Vagina (tissue), 2 donors: ENCODE measurements at regions not wholly inside any gene's neighbourhood (a gene's known extent, or its start where the extent isn't known, plus 50 kb on each side); places are given as distances from the start of the nearest gene placed in this dataset.

Experiments used
- DNase-seq, 2 donors: peaks; one replicate each; pipeline ENCODE4 v3.0.0-alpha.2; 2017; ENCODE audit errors: extremely low spot score in 2 of 2
- H3K27ac ChIP-seq: fragments of 200-600 bp; sonication (generic); one replicate; pipeline ENCODE4 v1.5.1; 2019
- H3K27me3 ChIP-seq: fragments of 200-600 bp; sonication (generic); one replicate; pipeline ENCODE4 v1.5.1; 2019
- H3K36me3 ChIP-seq, 2 donors: fragments of 200-600 bp; sonication (generic); one replicate each; pipeline ENCODE4 v1.5.1; 2017 to 2019
- H3K4me1 ChIP-seq: fragments of 200-600 bp; sonication (generic); one replicate; pipeline ENCODE4 v1.5.1; 2019
- H3K4me3 ChIP-seq, 2 donors: fragments of 200-600 bp; sonication (generic); 1 replicate in 1 of 2; 2 replicates in 1 of 2; pipeline ENCODE4 v1.5.1; 2016 to 2019
- H3K9me3 ChIP-seq: fragments of 200-600 bp; sonication (generic); one replicate; pipeline ENCODE4 v1.5.1; 2019
- CTCF ChIP-seq, 3 experiments: fragments of 450-650 bp in 2 of 3; fragments of 200-600 bp in 1 of 3; sonication (generic) in 1 of 3; IDR thresholded peaks; one replicate each; pipeline ENCODE4 v1.5.1; 2017 to 2019; ENCODE audit warnings: antibody characterized with exemption in 3 of 3, mild to moderate bottlenecking in 2 of 3, moderate library complexity in 2 of 3
- POLR2A ChIP-seq, 2 donors: fragments of 450-650 bp; IDR thresholded peaks; one replicate each; pipeline ENCODE4 v1.6.1; 2017; ENCODE audit warnings: antibody characterized with exemption in 2 of 2, mild to moderate bottlenecking in 2 of 2, moderate library complexity in 2 of 2
- POLR2AphosphoS5 ChIP-seq, 2 donors: sonication (generic); formaldehyde crosslinking; IDR thresholded peaks; one replicate each; pipeline ENCODE4 v1.9.0; 2017; ENCODE audit warnings: antibody characterized with exemption in 2 of 2, mild to moderate bottlenecking in 2 of 2, low read depth in 1 of 2; ENCODE audit not compliant: insufficient read depth in 1 of 2
- intact Hi-C: fragments of 100-400 bp; cut with DNase I; formaldehyde crosslinking; loops from one replicate; pipeline ENCODE4 v1.15.1; 2023

GRCh38 chr13:86825410-86825809 lies 845.8 kb upstream of the SLITRK5 start:
- no peak for DNase-seq
- no peak overlapping the region for H3K27ac ChIP-seq
- intact Hi-C loops: no loop called here
- TF ChIP-seq CTCF (IDR thresholded peaks at IDR 0.05) (no peak), POLR2A (IDR thresholded peaks at IDR 0.05) (no peak), POLR2AphosphoS5 (IDR thresholded peaks at IDR 0.05; ENCODE audit: insufficient read depth in 1 of 2, low read depth in 1 of 2) (no peak)
- H3K27me3 ChIP-seq: no peaks in the 10 kb centered on the region
- H3K4me1 ChIP-seq: no peaks in the 10 kb centered on the region
- H3K4me3 ChIP-seq: no peak overlapping the region
- H3K36me3 ChIP-seq: no peaks in the 10 kb centered on the region
- no peaks in the 10 kb centered on the region for H3K9me3 ChIP-seq

- intact Hi-C loops: no loop called here
- TF ChIP-seq CTCF (IDR thresholded peaks at IDR 0.05) (no peak), POLR2AphosphoS5 (IDR thresholded peaks at IDR 0.05; ENCODE audit: insufficient read depth in 1 of 2, low read depth in 1 of 2) (no peak), POLR2A (IDR thresholded peaks at IDR 0.05) (no peak)
Observed at GRCh38 chr13:86826232-86826631, 844.9 kb upstream of the SLITRK5 start.

GRCh38 chr13:86830046-86830445 lies 841.1 kb upstream of the SLITRK5 start:
- Histone ChIP-seq H3K4me1 (no peaks in the 10 kb centered on the region), H3K4me3 (no peak overlapping the region), H3K27ac (no peak overlapping the region), H3K27me3 (no peaks in the 10 kb centered on the region), H3K36me3 (no peaks in the 10 kb centered on the region), H3K9me3 (no peaks in the 10 kb centered on the region)
- TF ChIP-seq POLR2A (IDR thresholded peaks at IDR 0.05) (no peak), CTCF (IDR thresholded peaks at IDR 0.05) (no peak), POLR2AphosphoS5 (IDR thresholded peaks at IDR 0.05; ENCODE audit: insufficient read depth in 1 of 2, low read depth in 1 of 2) (no peak)
- intact Hi-C loops: no loop called here
- no peak for DNase-seq

More at GRCh38 chr13:86826232-86826631, 844.9 kb upstream of the SLITRK5 start:
- H3K9me3 ChIP-seq: no peaks in the 10 kb centered on the region
- no peak overlapping the region for H3K27ac ChIP-seq
- H3K36me3 ChIP-seq: no peaks in the 10 kb centered on the region
- H3K4me1 ChIP-seq: no peaks in the 10 kb centered on the region
- no peaks in the 10 kb centered on the region for H3K27me3 ChIP-seq
- no peak overlapping the region for H3K4me3 ChIP-seq
- DNase-seq: no peak

- no peaks in the 10 kb centered on the region for H3K27me3 ChIP-seq
- no peak for TF ChIP-seq CTCF (IDR thresholded peaks at IDR 0.05)
- TF ChIP-seq POLR2A (IDR thresholded peaks at IDR 0.05): no peak
- no peak for TF ChIP-seq POLR2AphosphoS5 (IDR thresholded peaks at IDR 0.05; ENCODE audit: insufficient read depth in 1 of 2, low read depth in 1 of 2)
- intact Hi-C loops: no loop called here
- no peak overlapping the region for H3K4me3 ChIP-seq
- no peaks in the 10 kb centered on the region for H3K36me3 ChIP-seq
- H3K9me3 ChIP-seq: no peaks in the 10 kb centered on the region
- DNase-seq: no peak
- no peak overlapping the region for H3K27ac ChIP-seq
- no peaks in the 10 kb centered on the region for H3K4me1 ChIP-seq
Observed at GRCh38 chr13:86831084-86831483, 840.1 kb upstream of the SLITRK5 start.

GRCh38 chr13:86838411-86839120 lies 832.6 kb upstream of the SLITRK5 start:
- H3K4me1 ChIP-seq: no peaks in the 10 kb centered on the region
- no peak for DNase-seq
- intact Hi-C loops: no loop called here
- H3K4me3 ChIP-seq: no peak overlapping the region
- no peaks in the 10 kb centered on the region for H3K36me3 ChIP-seq
- TF ChIP-seq CTCF (IDR thresholded peaks at IDR 0.05) (no peak), POLR2AphosphoS5 (IDR thresholded peaks at IDR 0.05; ENCODE audit: insufficient read depth in 1 of 2, low read depth in 1 of 2) (no peak), POLR2A (IDR thresholded peaks at IDR 0.05) (no peak)
- H3K27me3 ChIP-seq: no peaks in the 10 kb centered on the region
- no peak overlapping the region for H3K27ac ChIP-seq
- no peaks in the 10 kb centered on the region for H3K9me3 ChIP-seq
